HG03135 (cell line): ENCODE measurements at regions not wholly inside any gene's neighbourhood (a gene's known extent, or its start where the extent isn't known, plus 50 kb on each side); places are given as distances from the start of the nearest gene placed in this dataset.
A peak's percentile ranks its signal among the peaks of the same experiment; 100 is the strongest.
"Not testable (repeated sequence)": the region's sequence is repeated elsewhere in the genome, so short reads cannot be mapped to it uniquely, and the experiment has no call there.

Source experiments
- ATAC-seq: cut with Tn5 transposase; IDR thresholded peaks from one replicate; pipeline ENCODE4 v1.9.1; 2021; ENCODE audit warnings: mild to moderate bottlenecking, moderate library complexity; ENCODE audit not compliant: unreplicated experiment

DNA sequence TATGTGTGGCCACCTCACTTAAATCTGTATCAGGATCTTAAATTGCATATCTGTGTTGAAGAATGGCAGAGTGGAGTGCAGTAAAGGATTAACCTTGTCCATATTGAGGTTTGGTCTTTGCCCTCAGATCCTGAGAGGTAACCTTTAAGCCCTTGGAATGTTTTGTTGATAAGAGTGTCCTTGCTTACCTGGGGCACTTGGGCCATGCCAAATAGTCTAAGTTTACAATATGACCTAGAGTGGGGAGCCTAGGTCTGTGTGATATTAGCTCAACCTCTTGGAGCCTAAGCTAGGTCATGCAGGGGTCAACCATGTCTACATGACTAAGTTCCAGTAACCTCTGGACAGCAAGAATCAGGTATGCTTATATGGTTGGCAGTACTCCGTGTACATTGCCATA is 792.5 kb downstream of the DIAPH3 start:
- ATAC-seq = no peak

DNA sequence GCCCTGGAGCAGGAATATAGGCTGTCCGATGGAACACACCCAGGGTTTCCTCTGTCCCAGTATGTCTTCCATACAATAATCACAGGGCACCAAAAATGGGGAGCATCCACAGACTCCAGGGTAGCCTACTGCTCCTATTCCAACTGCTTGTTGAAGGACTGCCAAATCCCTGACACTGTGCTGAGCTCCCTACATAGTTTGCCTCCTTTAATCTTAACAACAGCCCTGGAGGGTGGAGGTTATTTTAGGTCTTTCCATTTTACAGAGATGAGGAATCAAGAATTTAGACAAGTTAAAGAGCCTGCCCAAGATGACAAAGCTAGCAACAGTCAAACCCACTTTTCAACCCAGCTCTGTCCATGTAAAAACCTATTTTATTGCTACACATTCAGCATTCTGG is 790.4 kb downstream of the DIAPH3 start:
- no peak for ATAC-seq

DNA sequence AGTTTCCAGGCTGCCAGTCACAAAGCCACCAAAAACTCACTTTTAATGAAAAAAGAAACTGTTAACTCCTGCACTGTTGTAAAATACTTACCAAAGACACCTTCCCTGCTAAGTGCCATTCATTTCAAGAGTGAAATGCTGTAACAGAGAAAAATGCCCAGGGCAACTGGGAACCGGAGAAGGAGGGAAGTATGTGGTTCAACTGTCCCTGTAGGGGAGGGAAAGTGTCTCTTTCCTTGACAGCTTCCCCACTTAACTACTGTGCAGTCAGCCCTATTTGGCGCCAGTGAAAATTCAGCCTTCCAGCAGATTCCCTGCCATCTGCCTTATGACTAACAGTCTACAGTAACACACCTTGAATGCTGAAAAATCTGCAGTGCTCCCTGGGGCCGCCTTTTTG is 789.0 kb downstream of the DIAPH3 start:
- no peak for ATAC-seq

DNA sequence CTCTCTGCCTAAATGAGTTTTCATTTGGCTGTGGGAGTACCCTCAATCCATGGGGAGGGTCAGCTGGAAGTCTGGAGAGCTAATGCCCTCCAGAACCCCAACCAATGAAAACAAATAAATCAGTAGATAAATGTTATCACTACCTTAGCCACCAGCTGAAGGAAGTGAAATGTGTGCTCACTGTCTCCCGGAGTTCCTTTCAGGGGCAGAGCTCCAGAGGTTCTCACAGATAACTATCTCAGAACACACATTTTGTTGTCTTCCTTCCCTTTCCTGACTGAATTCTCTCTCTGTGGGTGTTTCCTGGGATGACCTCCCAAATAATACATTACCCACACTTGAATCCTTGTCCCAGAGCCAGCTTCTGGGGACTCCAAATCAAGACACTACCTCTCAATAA is 779.6 kb downstream of the DIAPH3 start:
- ATAC-seq = no peak

DNA sequence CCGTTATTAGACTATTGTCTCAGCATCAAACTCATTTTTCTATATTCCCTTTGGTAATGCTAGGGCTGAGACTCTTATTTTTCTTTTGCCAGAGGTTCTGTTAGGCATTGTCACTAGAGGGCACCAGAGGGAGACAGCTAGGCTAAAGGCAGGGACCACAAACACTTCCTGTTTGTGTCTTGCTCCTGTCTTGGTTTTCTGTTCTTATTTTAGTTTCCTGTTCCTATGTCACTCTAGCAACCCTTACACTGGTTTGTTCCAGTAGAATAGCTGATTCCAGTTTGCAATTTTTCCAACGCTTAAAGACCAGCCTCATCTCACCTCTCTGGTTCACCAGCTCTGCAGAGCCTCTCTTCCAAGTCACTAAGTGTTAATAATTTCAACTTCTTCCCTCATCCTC is 772.0 kb downstream of the DIAPH3 start:
- ATAC-seq = peak; percentile 98

DNA sequence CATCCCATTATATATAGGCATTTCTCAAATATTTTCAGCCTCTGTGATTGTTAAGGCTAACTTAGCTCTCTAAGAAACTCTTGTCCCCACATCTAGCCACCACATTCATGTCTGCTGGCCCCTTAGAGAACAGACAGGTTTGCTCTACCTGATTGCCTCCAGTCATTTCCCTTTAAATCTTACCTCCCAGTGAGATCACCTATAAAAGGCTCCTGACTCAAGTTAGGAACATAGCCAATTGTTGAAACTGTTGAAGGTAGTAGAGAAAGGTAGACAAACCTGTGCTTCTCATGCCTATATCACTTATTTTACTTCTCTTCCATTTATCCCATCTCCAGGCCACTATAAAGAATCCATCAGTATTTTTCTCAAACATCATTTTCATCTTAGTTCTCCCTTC is 771.4 kb downstream of the DIAPH3 start:
- no peak for ATAC-seq

DNA sequence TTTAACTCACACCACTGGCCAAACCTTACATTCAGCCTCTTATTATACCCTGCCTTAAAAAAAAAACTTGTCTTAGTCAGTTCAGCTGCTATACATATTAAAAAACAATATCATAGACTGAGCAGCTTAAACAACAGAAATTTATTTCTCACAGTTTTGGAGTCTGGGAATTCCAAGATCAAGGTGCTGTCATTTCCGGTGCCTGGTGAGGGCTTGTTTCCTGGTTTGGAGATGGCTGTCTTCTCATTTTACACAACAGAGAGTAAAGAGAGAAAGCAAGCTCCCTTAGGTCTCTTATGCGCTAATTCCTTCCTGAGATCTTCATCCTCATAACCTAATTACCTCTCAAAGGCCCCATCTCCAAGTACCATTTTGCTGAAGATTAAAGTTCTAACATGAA is 769.2 kb downstream of the DIAPH3 start:
- ATAC-seq = no peak

DNA sequence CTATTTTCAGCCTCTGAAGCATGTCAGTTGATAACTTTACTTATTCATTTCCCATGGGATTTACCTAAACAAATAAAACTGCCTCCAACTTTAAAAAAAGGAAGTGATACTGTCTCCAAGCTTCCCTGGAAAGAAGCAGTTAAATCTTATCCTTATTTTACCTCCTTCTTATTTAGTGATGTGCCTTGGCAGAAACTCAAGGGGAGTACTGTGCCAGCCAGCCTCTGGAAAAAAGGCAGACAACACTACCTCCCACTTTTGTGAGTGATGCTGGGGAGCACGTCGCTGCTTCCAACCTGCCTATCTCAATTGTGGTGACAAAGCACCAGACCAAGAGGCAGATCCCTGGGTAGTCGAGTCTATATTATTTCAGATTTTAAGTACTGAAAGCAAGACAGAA is 765.6 kb downstream of the DIAPH3 start:
- no peak for ATAC-seq

DNA sequence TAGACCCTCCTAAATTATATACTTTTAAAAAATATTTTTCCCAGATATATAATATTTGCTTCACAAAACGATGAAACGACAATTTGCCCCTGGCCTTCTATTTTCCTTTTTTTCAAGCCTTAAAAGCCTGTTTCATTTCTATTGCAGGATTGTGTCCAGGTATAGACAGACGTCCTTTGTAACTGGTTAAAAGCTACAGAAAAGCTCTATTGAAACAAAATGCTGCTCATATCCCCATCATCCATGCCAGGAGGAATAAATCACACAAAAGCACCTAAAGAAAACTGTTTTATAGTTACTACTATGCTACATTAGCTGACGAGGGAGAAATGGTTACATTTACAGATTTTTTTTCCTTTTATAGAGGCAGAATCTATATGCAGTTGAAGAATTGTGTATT is 765.1 kb downstream of the DIAPH3 start:
- ATAC-seq = no peak

DNA sequence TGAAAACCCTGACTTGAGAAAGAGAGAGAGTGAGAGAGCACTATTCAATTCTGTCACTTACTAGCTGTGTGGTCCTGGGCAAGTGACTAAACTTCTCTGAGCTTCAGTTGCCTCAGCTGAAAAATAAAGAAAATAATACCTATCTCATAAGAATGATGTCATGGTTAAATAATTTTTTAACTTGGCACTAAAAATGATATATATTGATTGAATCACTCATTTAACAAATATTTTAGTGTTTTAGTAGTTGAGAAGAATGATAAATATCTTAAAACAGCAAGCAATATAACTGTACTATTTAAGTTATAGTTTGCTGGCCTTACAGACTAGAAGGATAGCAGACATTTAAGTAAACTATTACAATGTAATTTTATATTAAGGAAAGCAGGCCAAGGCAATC is 764.2 kb downstream of the DIAPH3 start:
- no peak for ATAC-seq

DNA sequence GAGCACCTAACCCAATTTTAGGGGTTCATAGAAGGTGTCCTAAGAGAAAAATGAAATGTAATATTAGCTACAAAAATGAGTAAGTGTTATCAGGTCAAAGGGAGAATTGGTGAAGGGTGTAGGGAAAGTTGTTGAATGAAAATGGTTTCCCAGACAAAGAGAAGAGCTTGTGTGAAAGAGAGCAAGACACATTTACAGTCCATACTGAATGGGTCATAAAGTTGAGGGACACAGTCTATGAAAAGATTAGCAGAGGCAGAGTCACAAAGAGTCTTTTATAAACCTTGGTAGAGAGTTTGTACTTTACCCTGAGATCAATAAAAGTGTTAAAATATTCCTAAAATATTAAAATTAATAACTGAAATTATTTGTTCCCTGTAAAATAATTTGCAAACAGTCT is 759.4 kb downstream of the DIAPH3 start:
- ATAC-seq = no peak

DNA sequence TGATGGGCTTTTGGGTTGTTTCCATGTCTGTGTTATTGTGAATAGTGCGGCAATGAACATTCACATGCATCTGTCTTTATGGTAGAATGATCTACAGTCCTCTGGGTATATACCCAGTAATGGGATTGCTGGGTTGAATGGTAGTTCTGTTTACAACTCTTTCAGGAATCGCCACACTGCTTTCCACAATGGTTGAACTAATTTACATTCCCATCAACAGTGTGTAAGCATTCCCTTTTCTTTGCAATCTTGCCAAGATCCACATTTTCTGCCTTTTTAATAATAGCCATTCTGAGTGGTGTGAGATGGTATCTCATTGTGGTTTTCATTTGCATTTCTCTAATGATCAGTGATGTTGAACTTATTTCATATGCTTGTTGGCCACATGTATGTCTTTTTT is 756.5 kb downstream of the DIAPH3 start:
- not testable (repeated sequence) for ATAC-seq

DNA sequence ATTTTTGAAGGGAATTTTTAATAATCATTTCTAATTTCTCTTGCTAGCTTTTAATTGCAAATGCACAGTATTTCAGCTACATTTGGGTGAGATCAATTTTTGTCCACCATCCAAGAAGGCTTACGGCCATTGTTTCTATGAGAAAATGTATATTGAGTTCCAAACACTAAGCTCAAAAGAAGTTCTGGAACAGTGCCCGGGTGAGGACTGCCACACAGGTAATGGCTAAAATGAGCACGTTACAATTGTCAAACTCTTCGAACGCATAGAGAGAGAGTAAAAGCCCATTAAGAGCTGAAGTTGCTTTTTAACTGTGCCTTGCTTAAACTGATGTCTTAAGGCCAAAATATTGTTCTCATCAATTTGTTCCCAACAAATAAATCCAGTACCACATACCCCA is 755.0 kb downstream of the DIAPH3 start:
- no peak for ATAC-seq

DNA sequence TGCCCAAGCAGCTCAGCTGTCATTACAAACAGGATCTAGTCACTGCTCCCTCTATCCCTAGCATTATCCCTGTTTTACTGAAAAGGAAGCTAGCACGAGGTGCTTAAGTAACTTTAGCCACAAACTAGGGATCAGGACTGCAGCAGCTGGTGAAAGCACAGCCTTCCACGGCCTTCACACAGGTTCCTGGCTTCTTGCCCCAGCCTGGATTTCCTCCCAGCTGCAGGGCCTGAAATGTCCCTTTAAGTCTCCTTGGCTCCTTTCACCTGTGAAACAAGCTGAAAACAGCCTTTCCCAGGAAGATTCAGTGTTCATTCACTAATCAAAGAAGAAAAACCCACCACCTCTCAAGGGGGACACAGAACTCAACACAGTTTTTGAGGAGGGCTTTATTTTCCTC is 754.5 kb downstream of the DIAPH3 start:
- no peak for ATAC-seq

DNA sequence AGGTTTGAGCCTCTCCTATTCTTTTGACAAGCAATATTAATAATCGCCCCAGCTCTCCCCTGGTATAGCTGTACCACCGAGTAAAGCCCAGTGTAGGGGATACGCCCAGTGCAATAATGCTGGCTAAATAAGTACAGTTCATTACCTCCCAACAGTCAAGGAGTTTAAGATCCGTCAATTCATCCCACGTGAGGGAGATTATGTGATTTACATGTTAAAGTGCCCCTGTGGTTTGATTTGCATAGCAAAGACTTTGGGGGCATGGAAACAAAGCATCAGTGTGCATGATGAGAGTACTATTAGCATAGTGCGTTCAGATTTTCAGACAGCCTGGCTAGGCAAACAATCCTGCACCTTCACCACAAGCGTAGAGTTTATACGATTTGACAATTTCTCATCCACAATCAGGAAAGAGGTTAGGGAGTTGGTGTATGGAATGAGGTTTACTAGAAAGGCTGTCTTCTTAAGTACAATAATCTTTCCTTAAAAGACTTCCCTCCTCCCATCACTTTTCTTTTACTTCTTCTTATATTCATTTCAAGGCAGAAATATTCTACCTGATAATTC is 754.0 kb downstream of the DIAPH3 start:
- ATAC-seq = no peak

DNA sequence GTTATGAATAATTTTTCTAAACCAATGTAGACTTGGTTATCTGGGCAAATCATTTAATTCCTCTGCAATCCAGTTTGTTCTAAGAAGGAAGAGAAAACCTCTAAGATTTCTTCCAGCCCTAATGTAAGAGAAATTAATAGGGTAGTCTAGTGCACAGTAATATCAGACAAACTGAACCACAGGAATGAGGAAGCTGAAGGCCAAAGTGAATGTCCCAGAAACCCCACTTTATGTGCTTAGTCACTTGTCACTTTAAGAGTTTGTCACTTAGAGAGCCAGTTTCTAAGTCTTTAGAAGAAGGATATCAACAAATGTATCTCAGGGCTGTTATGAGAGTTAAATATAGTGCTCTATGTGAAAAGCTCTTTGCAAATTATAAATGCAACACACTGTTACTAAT is 750.6 kb downstream of the DIAPH3 start:
- no peak for ATAC-seq

DNA sequence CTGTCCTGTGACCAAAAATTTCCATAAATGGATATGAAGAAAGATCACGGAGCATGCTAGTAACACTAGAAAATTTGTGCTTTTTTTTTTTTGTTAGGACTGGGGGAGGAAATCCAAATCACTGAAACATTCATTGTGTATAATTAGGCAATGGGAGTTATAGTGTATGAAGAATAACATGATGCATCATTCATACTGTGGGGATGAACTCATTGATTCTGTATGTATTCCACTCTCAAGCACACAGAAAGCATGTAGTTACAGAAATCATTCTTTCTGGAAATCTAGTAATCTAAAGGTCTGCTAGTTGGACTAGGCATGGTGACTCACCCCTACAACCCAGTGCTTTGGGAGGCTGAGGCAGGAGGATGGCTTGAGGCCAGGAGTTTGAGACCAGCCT is 749.7 kb downstream of the DIAPH3 start:
- no peak for ATAC-seq

DNA sequence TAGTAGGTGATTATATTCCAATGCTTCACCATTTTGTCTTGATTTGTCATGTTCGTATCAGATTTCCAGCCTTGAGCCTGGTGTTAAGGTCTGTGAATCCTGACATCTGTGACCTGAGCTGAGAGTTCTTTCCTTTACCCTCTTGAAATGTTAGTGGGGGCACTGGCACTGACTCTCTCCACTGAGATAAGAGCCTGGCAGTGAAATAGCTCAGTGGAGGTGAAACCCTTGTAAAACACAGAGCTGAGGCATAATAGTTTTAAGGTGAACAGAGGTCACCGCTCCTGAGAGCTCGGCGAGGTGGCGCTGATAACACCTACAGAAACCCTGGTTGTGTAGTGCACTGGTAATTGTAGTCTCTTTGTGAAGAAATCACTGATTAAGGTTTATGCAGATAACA is 748.2 kb downstream of the DIAPH3 start:
- ATAC-seq = no peak

DNA sequence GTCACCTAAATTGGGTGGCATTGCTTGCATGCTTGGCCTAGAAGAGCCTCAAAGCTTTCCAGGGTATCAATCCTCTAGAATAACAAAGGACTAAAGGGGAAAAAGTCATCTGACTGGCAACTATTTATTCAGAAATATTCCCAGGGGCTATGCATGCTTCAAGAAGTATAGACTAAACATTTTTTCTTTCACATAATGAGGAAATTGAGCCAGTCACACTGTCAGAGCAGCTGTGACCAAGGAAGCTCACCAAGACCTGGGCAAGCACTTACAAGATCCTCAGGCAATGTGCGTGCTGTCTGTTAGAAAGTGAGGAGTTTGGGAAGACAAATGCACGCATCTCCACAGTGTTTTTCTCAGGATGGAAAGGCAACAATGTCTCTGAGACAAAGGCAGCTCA is 747.2 kb downstream of the DIAPH3 start:
- no peak for ATAC-seq

DNA sequence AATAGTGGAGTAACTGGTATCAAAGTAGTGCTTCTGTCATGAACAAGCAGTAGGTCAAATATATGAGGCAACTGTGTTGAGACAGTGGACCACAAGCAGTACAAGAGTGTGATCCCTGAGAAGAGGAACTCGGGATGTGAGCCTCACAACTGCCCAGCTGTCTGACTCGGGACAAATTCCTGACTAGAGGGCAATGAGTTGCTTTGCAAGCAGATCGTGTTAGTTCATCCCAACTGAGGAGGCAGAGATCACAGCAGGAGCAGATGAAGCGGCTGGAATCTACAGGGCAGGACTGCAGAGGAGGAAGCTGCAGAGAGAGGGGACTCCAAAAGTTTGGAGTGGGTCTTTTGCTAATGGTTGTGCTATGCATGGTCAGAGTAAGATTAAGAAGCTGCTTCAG is 741.1 kb downstream of the DIAPH3 start:
- ATAC-seq = no peak

DNA sequence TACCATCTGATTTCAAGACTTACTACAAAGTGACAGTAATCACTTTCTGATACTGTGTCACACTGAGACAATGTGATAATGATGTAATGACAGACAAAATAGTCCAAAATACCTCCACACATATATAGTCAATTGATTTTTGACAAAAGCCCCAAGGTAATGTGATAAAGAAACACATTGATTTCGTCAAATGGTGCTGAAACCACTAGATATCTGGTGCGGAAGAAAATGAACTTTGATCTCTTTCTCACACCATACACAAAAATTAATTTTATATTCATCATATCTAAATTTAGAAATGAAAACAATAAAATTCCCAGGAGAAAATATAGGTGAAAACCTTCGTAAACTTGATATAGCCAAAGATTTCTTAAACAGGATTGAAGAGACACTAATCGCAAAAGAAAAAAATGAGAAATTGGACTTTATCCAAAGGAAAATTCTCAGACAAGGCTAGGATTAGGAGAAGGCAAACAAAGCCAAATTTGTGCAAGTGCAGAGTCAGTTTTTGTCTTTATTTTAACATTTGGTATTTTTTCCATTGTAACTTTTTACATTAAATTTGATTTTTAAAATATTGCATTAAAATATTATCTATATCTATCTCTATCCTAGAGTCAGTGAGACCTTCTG is 739.9 kb downstream of the DIAPH3 start:
- no peak for ATAC-seq

DNA sequence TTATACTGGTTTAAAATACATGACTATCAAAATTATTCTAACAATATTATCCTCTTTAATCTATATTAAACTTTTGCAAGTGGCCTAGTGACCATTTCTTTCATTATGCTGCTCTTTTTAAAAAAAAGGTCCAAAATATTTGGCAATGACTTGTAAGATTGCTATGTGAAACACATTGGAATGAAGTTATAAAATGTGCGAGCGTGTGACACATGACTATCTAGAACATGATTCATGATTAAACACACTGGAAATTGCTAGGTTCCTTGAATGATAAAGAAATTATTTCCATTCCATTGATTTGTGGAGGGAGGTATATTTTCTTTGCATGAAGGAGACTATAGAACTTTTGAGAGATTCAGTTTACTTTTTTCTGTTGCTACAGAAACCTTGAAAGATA is 739.1 kb downstream of the DIAPH3 start:
- ATAC-seq = no peak

DNA sequence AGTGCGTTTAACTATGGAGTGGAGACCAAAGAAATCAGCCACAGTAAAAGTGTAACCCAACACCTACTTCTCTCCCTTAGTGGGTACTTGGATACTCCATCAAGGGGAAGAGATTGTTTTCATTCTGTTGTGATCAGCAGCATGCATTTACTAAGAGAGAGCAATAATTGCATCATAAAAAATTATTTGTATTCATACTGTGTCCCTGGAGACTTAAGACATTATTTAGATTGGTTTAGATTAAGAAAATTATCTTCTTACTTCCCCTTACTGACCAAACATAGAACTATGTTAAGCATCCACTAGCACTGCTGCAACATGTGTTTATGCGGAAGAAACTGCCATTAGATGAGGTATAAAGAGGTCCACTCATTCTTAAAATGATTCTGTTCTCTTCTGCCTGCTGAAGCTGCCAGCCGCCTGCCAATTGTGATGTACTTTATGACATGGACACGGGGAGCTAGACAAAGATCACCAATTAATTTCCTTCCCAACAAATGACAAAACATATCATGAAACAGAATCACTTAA is 738.5 kb downstream of the DIAPH3 start:
- ATAC-seq = no peak
